Astrocyte (in vitro differentiated cells and primary cell): ENCODE measurements at regions not wholly inside any gene's neighbourhood (a gene's known extent, or its start where the extent isn't known, plus 50 kb on each side); places are given as distances from the start of the nearest gene placed in this dataset.

Experiments
- CTCF ChIP-seq: IDR thresholded peaks from 2 replicates; pipeline ENCODE4 v1.5.1; 2011; ENCODE audit warnings: low read depth, mild to moderate bottlenecking, inconsistent platforms, low read length, moderate library complexity; ENCODE audit not compliant: insufficient read depth
- EZH2 ChIP-seq: IDR thresholded peaks from 2 replicates; pipeline ENCODE4 v1.6.1; 2012; ENCODE audit warnings: mild to moderate bottlenecking, low read length, inconsistent platforms; ENCODE audit not compliant: insufficient read depth

- TF ChIP-seq CTCF (no peak), EZH2 (no peak)
These were observed 140.6 kb upstream of the JCAD start for GRCh38 chr10:30200017-30200415.
